Activated T-cell treated with anti-CD3 and anti-CD28 coated beads, Interleukin-2, amount 50 U/mL, for 72 hours (primary cell): ENCODE measurements at regions not wholly inside any gene's neighbourhood (a gene's known extent, or its start where the extent isn't known, plus 50 kb on each side); places are given as distances from the start of the nearest gene placed in this dataset.

ENCODE experiments used
- ATAC-seq, 2 donors: fragments of 150-1000 bp; cut with Tn5 transposase; replicated peaks in 1 of 2; 2 replicates each; pipeline ENCODE4 v1.10.0; 2021; ENCODE audit warnings: moderate library complexity in 2 of 2, mild to moderate bottlenecking in 1 of 2
- DNase-seq, 2 donors: peaks; one replicate each; pipeline ENCODE4 v3.0.0; 2021 to 2022; ENCODE audit warnings: mixed read lengths in 1 of 2
- H3K27ac Mint-ChIP-seq: one replicate; pipeline ENCODE4 v1.8.0; 2022; ENCODE audit warnings: mild to moderate bottlenecking, moderate library complexity, mixed read lengths
- H3K27me3 Mint-ChIP-seq: one replicate; pipeline ENCODE4 v1.8.0; 2022; ENCODE audit warnings: low read depth, mixed read lengths
- H3K36me3 Mint-ChIP-seq, 2 donors: one replicate each; pipeline ENCODE4 v1.8.0; 2022; ENCODE audit warnings: mixed read lengths in 2 of 2, mild to moderate bottlenecking in 1 of 2; ENCODE audit not compliant: insufficient read depth in 2 of 2
- H3K4me1 Mint-ChIP-seq: one replicate; pipeline ENCODE4 v1.8.0; 2022; ENCODE audit warnings: low read depth, mixed read lengths
- H3K4me3 Mint-ChIP-seq, 2 donors: one replicate each; pipeline ENCODE4 v1.8.0; 2022; ENCODE audit warnings: mild to moderate bottlenecking in 2 of 2, mixed read lengths in 2 of 2, moderate library complexity in 2 of 2
- H3K9me3 Mint-ChIP-seq, 2 donors: one replicate each; pipeline ENCODE4 v1.8.0; 2022; ENCODE audit warnings: mixed read lengths in 2 of 2

GRCh38 chr6:140068801-140069200 is 694.4 kb upstream of the CITED2 start:
- Mint-ChIP-seq H3K36me3 (no peaks in the 10 kb centered on the region), H3K4me3 (no peak overlapping the region), H3K4me1 (no peaks in the 10 kb centered on the region), H3K9me3 (no peaks in the 10 kb centered on the region), H3K27me3 (peaks cover 14% of the 10 kb centered on the region), H3K27ac (no peak overlapping the region)
- DNase-seq = no peak
- no peak for ATAC-seq

GRCh38 chr6:140064366-140064765 is 689.9 kb upstream of the CITED2 start:
- Mint-ChIP-seq H3K27ac (no peak overlapping the region), H3K36me3 (no peaks in the 10 kb centered on the region), H3K4me3 (no peak overlapping the region), H3K27me3 (no peaks in the 10 kb centered on the region), H3K4me1 (no peaks in the 10 kb centered on the region), H3K9me3 (no peaks in the 10 kb centered on the region)
- ATAC-seq = no peak
- DNase-seq = no peak

GRCh38 chr6:140063021-140063399 is 688.6 kb upstream of the CITED2 start:
- Mint-ChIP-seq H3K36me3 (no peaks in the 10 kb centered on the region), H3K27ac (no peak overlapping the region), H3K4me3 (no peak overlapping the region), H3K4me1 (no peaks in the 10 kb centered on the region), H3K27me3 (no peaks in the 10 kb centered on the region), H3K9me3 (no peaks in the 10 kb centered on the region)
- DNase-seq = no peak
- no peak for ATAC-seq

- Mint-ChIP-seq H3K36me3 (no peaks in the 10 kb centered on the region), H3K27ac (no peak overlapping the region), H3K4me1 (no peaks in the 10 kb centered on the region), H3K27me3 (no peaks in the 10 kb centered on the region), H3K9me3 (no peaks in the 10 kb centered on the region), H3K4me3 (no peak overlapping the region)
- ATAC-seq (no peak), DNase-seq (no peak)
Measured at GRCh38 chr6:140062043-140063020, 687.9 kb upstream of the CITED2 start.

- no peaks in the 10 kb centered on the region for H3K9me3 Mint-ChIP-seq
- no peak overlapping the region for H3K4me3 Mint-ChIP-seq
- H3K27me3 Mint-ChIP-seq = peaks cover 7% of the 10 kb centered on the region
- DNase-seq (no peak), ATAC-seq (no peak)
- no peaks in the 10 kb centered on the region for H3K36me3 Mint-ChIP-seq
- no peak overlapping the region for H3K27ac Mint-ChIP-seq
- H3K4me1 Mint-ChIP-seq = no peaks in the 10 kb centered on the region
Measured at GRCh38 chr6:140061110-140062042, 686.9 kb upstream of the CITED2 start.

- no peaks in the 10 kb centered on the region for H3K4me1 Mint-ChIP-seq
- peaks cover 9% of the 10 kb centered on the region for H3K27me3 Mint-ChIP-seq
- H3K4me3 Mint-ChIP-seq = no peak overlapping the region
- H3K9me3 Mint-ChIP-seq = no peaks in the 10 kb centered on the region
- no peaks in the 10 kb centered on the region for H3K36me3 Mint-ChIP-seq
- ATAC-seq = no peak
- no peak overlapping the region for H3K27ac Mint-ChIP-seq
- DNase-seq = no peak
Measured at GRCh38 chr6:140059947-140060346, 685.5 kb upstream of the CITED2 start.

DNA sequence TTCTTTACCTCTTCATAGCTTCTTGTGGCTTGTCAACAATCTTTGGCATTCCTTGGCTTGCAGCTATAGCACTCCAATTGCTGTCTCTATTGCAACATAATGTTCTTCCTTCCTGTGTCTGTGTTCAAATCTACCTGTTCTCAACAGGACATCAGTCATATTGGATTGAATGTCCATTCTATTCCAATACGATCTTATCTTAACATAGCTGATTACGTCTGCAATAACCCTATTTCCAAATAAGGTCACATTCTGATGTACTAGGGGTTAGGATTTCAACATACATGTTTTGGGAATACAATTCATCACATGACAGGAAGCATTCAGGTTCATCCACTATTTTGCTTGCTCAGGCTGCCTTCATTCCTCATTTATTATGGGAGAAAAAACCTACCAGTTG is 684.4 kb upstream of the CITED2 start:
- no peaks in the 10 kb centered on the region for H3K36me3 Mint-ChIP-seq
- H3K27ac Mint-ChIP-seq = no peak overlapping the region
- DNase-seq (no peak), ATAC-seq (no peak)
- no peak overlapping the region for H3K4me3 Mint-ChIP-seq
- no peaks in the 10 kb centered on the region for H3K9me3 Mint-ChIP-seq
- H3K27me3 Mint-ChIP-seq = peaks cover 9% of the 10 kb centered on the region
- no peaks in the 10 kb centered on the region for H3K4me1 Mint-ChIP-seq

DNA sequence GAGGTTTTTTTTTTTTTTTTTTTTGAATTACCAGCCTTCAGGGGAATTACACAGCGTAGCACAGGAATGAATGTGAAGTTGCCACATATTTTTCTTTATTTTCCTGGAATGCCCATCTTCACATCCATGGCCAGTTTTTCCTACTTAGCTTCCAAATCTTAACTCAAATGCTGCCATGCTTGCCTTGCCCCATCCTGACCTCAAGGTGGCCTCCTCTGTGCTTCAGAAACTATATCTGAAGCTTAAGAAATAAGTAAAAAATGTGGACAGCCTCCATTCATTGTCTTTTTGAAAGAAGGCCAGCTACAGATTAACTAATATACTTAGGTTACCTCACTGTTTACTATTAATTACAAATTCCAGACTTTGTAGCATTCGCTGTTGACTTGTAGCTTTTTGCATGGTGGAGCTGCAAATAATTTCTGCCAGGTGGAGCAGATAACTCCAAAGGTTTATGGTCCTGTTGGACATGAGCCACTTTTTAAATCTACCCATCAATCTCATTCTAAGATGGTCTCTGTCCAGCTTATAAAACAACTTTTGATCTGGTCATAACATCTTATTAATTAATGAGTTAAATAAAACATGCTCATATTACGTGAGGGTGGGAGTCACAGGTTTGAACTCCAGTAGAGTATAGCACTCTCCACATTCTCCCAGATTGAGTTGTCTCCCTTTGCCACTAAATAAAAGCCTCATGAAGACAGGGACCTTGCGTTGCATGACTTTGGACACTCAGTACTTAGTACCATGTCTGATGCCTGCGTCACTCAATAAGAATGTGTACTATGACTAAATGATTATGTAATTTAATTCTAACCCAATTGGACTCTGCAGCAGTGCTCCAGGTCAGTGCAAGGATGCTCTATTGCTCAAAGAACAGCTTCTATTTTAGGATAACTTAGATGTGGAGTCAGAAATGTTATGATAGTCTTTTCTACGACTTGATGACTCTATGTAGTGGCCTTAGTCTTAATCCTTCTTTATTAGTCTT is 678.6 kb upstream of the CITED2 start:
- Mint-ChIP-seq H3K4me1 (no peaks in the 10 kb centered on the region), H3K27ac (no peak overlapping the region), H3K4me3 (no peak overlapping the region), H3K9me3 (no peaks in the 10 kb centered on the region), H3K27me3 (peaks cover 9% of the 10 kb centered on the region), H3K36me3 (no peaks in the 10 kb centered on the region)
- DNase-seq = no peak
- no peak for ATAC-seq

DNA sequence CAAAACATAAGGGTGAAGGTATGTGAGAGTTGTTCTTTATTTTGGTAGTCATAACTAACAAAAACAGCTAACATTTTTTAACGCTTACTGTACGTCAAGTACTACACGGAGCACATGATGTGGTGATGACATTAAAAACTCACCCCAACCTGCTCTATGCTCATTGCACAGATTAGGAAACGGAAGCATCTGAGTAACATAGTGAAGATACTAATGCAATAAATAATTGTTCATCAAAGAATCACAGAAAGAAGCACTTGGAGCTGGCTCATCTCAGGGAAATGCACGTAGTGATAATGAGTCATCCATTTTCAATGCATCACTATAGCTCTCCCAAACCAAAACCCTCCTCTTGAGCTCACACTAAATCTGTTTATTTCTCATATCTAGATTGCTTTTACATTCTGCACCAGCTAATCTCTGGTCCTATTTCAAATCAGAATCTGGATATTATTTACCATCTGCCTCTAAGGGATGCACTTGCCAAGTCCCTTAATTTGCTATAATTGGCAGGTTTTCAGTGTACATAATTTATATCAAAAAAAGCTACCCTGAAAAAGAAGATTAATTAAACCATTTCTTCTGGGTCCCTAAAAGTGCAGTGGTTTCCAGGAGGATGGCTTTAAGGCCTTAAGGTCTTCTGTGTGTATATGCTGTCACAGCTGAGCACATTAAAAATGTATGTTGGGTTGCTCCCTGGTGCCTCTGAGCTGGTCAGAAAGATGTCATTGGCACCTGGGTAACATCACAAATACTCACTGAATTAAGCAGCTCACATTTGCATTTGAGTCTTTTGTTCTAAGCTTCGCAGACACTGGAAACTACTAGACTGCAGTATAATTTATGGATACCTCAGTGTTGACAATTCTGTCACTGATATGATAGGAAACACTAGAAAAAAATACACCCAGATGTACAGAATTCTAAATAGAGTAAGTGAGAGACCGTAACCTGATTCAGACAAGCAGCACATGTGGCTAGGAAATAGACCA is 677.4 kb upstream of the CITED2 start:
- no peaks in the 10 kb centered on the region for H3K9me3 Mint-ChIP-seq
- peak in 1 of 2 donors; percentile 17 for ATAC-seq
- DNase-seq = no peak

GRCh38 chr6:140050101-140050995 is 675.9 kb upstream of the CITED2 start:
- Mint-ChIP-seq H3K27ac (no peak overlapping the region), H3K4me3 (no peak overlapping the region), H3K9me3 (no peaks in the 10 kb centered on the region), H3K27me3 (no peaks in the 10 kb centered on the region), H3K4me1 (no peaks in the 10 kb centered on the region), H3K36me3 (no peaks in the 10 kb centered on the region)
- ATAC-seq = no peak
- DNase-seq = no peak

More for the DNA sequence above, 677.4 kb upstream of the CITED2 start:
- no peak overlapping the region for H3K27ac Mint-ChIP-seq
- H3K36me3 Mint-ChIP-seq = no peaks in the 10 kb centered on the region
- H3K27me3 Mint-ChIP-seq = peaks cover 6% of the 10 kb centered on the region
- H3K4me3 Mint-ChIP-seq = no peak overlapping the region
- H3K4me1 Mint-ChIP-seq = no peaks in the 10 kb centered on the region

DNA sequence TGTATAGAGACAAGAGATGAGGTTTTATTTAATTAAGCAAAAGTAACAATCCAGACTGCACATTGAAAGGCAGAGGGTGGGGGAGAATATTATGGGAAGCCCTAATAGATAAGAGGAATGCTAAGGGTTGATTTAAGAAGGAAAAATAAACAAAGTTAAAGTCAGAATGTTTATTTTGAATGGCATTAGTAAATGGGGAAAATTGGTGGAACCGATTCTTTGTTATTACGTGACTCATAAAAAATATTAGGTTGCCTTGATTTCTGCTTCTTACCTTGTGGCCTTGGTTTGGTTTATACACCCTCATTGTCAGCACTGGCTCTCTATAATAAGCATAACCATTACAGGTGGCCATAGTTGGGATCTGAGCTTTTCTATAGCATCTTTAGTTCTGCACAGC is 674.8 kb upstream of the CITED2 start:
- DNase-seq = no peak
- Mint-ChIP-seq H3K9me3 (no peaks in the 10 kb centered on the region), H3K4me1 (no peaks in the 10 kb centered on the region), H3K4me3 (no peak overlapping the region), H3K27me3 (no peaks in the 10 kb centered on the region), H3K36me3 (no peaks in the 10 kb centered on the region), H3K27ac (no peak overlapping the region)
- ATAC-seq = no peak
